Fibroblast of peridontal ligament (primary cell): ENCODE measurements at regions not wholly inside any gene's neighbourhood (a gene's known extent, or its start where the extent isn't known, plus 50 kb on each side); places are given as distances from the start of the nearest gene placed in this dataset.
"Not testable (repeated sequence)": the region's sequence is repeated elsewhere in the genome, so short reads cannot be mapped to it uniquely, and the experiment has no call there.

Source experiments
- DNase-seq: peaks from one replicate; pipeline ENCODE4 v3.0.0-alpha.2; 2010; ENCODE audit errors: extremely low read depth

DNA sequence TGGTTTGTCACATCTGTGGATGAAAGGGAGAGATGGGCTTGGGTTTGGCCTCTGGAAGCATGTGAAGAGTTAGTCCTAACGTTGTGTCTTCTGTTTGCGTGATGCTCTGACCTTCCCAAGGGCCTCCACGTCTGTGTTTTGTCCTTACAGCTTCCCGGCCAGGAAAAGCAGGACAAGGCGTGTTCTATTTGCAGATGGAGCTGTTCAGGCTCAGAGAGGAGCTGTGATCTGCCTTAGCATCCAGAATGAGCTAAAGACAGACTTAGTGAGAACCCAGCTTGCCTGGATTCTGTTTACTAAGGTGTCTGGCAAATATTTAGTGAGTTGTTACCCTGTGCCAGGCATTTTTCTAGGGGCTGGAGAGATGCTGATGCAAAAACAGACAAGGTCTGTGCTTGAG lies 282.1 kb downstream of the CBLN1 start:
- DNase-seq: no peak

DNA sequence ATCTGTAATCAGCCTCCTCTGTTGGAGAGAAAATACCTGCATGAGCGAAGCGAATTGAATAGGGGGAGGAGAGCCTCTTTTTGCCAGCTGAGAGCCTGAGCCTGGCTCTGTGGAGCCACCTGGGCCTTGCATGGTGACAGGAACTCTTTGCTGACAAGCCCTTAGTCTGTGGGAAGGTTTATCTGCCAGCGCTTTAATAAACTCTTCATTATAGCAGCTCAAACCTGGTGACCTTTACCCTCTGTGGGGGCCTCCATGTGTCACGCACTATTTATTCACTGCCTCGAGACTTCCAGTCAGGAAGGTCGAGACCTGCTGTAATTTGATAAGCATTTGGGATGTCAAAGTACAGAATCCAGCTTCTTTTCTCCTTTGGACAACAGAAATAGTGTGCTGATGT lies 282.6 kb downstream of the CBLN1 start:
- no peak for DNase-seq

DNA sequence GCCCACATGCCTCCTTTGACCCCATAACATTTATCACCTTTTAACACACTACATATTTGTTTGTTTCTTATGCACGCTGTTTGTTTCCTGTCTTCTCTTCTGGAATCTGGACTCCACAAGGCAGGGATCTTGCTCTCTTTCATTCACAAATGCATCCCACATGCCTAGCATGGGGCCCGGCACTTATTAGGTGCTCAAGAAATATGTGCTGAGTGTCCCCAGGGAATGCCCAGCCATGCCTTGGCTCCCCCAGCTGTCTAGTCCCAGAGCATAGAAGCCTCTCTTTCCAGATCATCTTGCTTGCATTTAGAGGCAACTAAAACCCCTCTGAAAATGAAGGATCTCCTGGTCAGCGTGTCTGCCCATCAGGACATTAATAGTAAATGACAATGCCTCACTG lies 283.7 kb downstream of the CBLN1 start:
- no peak for DNase-seq

DNA sequence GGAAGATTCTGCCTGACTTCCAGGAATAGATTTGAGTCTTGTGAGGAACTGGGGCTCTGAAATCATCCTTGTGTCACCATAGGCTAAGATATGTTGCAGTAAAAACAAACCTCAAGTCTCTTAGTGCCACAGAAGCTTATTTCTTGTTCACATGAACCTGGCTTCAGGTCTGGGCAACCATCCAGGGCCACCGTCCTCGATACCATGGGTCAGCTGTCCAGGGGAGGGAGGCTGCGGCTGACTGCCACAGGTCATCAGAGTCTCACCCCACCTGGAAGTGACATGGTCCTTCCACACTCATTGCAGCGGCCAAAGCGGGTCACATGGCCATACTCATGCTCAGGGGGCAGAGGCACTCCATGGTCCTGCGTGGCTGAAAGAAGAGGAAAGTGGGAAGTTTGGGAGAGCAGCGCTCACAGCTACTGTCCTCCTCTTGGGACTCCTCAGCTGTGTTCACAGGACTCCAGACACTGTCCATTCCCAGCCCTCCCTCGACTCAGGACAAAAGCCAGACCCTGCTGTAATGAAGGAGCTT lies 284.5 kb downstream of the CBLN1 start:
- DNase-seq: no peak

DNA sequence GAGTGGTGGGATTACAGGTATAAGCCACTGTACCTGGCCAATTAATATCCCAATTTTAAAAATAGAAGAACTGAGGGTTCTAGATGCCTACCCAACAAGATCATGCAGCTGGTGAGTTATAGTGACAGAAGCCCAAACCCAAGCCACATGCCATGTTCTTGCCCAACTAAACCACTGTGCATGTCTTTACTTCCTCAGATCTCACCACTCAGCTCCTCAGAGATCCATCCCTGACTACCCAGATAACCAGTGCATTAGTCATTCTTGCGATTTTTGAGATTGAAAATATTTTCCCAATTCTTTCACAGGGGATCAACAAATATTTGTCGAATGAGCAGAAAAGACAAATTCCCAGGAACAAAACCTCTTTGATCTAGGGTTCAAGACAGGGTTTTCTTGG lies 303.1 kb downstream of the CBLN1 start:
- peak; percentile 20 for DNase-seq

DNA sequence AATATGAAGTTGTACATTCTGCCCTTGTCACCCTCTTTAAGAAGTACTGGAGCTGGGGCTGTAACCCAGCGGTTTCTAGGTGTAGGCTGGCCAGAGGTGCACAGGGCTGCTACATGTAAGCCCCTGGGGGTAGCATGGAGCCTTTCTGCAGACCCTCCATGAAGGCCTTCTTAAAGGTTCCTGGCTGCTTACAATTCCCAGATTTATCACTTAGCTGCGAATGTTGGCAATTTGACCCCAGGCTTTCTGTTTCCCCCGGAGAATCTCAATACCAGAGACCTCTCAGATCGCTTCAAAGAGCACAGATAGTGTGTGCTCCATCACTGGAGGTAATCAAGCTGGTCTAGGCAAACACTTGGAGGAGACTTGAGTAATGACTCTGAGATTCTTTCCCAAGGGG lies 309.4 kb downstream of the CBLN1 start:
- no peak for DNase-seq

DNA sequence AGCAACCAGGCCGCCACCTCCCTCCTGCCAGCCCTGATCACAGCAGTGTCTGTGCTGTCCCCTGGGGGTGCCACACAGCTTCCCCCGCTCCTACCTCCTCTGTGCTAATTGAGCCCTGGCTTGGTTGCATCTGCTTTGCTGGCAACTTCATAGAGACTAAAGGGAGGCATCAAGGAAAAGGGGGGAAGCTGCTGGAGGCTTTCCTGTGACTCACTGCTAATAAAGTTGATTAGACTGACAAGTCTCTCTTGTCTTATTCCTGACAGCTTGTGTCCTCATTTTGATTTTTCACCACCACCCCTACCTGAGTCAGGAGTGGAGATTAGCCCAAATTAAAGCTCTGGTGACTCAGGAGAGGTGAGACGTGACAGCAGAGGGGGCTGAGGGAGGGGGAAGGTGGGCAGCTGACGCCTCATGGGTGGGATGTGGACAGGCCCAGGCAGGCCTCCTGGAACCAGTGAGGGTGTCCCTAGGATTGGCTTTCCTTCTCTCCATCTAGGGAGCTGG lies 310.0 kb downstream of the CBLN1 start:
- no peak for DNase-seq

DNA sequence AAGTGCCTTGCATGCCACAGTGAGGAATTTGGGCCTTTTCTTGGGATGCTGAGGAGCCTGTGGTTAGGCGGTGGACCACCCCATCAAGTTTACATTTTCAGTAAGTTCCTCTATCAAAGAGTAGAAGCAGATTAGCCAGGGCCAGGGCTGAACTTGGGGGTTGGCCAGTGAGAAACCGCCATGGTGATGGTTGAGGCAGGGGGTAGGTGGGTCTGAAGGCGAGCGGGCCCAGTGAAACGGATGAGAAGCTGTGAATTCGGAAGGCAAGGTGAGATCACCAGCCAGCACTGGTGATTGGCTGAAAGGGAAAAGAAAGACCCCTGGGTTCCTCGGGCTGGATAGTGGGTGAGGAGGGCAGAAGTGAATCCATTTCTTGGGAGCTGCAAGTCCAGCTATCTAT lies 311.4 kb downstream of the CBLN1 start:
- no peak for DNase-seq

DNA sequence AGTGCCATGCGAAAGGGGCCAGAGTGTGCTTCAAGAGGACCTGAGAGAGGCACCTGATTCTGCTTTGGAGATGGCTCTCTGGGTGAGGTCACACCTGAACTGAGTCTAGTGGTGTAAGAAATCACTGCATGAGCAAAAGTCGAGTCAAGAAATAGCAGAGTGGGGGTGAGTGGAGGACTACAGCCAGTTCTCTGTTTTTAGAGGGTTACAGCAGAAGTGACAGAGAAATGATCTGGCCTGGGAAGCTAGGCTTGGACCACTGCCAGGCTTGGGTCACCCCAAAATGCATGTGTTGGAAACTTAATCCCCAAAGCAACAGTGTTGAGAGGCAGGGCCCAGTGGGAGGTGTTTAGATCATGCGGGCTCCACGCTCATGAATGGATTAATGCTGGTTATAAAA lies 312.0 kb downstream of the CBLN1 start:
- DNase-seq: no peak

DNA sequence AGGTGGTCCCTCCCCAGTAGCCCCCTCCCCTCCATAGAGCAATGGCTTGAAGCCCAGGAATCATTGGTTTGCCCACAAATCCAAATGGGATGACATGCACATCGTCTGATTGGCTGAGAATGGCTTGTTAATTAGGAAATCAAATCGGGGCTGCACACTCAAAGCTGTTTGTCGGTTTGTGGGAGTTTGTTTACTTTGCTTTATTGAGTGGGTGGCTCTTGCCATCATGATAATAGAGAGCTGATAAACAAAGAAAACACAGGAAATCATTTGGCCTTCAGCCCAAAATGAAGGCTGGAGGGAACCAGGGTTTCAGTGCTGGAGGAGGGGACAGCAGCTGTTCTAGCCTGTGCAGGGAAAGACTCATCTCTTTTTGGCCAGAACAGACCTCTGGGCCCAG lies 316.3 kb downstream of the CBLN1 start:
- no peak for DNase-seq

DNA sequence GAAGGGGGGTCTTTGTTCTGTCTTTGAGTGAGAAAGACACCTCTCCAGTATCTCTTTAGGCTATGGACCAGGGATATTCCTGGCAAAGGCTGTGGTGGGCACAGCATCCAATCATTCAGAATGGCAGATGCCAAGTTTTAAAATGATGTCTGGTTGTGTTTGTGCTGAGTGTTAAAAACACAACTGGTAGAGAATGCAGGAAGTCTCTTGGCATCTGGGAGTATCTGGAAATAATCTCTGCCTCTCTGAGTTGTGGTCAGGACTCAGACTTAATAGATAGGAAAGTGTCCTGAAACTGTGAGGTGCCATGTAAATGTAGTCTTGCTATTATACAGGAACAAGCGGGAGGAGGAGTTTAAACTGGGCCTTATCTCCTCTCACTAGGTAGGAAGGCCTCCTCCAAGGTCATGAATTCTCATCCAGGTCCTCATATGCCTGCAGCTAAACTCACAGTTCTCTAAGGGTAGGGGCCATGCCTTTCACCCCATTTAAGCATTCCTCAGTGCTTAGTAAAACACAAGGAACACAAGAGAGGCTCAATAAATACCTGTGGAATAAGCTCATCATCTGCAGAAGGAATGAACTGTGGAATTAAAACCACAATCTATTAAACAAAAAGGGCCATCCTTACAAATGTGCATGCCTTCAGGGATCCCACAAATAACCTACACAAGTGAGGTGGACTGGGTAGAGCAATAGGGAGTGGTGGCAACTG lies 317.6 kb downstream of the CBLN1 start:
- DNase-seq: peak; percentile 82

DNA sequence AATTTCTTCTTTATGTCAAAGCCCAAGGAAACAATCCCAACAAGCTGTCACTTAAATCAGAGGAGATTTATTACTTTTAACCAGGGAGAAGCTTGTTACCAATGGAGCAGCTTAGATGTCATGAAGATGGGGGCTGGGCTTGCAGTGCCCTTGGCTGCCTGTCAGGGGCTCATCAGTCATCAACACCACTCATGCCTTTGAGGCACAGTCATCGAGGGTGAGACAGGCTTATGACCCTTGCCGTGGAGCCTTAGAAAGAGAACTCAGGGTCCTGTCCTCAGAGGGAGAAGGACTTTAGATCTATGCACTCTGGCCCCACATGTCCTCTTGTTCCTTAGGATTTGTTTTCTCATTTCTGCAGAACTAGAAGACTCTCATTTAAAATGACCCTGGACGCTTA lies 318.3 kb downstream of the CBLN1 start:
- DNase-seq: peak; percentile 32

DNA sequence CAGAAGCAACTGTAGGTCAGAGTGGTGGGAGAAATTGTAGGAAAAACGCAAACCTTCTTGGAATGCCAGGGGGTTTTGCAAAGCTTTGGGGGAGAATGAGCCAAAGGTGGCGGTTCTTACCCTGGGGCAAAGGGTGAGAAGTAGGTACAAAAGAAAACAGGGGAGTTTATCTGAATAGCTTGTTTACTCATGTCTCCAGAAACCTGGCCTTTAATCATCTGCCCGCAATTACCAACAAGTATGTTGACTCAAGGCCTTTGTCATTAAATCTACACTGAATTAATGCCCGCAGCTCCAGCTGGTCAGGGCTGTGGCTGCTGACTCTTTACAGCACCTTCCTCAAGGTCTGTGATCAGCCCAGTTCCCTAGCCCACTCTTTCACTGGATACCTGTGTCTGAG lies 320.1 kb downstream of the CBLN1 start:
- DNase-seq: no peak

DNA sequence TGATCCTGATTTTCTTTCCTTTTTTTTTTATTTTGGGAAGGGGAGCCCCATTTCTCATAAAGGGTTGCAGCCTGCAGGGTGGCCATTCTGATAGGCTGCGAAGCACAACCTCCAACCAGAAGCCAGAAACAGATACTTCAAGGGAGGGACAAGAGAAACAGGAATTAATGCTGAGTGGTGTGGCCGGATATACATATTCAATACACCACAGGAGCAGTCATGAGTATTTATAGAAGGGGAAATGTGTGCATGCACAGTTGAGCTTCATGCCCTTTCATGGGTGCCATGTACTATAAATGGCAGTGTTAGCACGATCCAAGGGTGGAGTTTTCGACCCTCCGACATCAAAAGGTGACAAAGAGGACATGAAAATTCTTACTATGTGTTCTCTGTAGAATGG lies 320.8 kb downstream of the CBLN1 start:
- no peak for DNase-seq

DNA sequence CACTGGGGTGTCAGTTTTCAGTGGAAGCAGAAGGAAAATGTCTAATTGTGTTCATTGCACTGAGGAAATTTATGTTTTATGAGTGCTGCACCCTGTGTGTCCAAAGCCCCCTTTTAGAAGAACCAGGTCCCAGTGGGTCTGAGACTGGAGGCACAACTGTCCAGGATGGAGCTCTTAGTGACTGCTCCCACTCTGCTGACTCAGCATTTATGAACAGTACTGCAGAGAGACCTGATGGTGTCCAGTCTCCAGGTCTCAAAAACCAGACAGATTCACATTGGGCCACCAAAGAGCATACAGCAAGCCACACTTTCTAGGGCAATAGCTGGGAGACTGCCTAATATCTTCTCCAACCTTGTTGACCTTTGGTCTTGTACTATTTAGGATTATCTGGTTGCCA lies 321.9 kb downstream of the CBLN1 start:
- DNase-seq: no peak

DNA sequence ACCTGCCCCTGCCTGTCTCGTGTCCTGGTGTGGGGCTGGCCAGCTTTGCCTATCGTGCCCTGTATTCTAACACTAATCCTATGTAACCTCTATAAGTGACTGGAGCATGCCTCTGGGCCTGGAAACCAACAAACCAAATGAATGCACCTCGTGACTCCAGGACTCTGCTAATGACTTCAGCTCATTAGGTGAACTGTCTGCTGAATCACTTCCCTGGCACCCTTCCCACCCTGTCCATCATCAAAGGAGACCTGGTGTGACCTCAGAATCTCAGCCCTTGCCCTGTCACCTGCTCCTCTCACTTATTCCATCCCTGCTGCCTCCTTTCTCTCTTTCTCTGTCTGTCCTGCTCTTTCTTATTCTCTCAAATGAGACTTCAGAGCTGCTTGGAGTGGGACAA lies 322.4 kb downstream of the CBLN1 start:
- no peak for DNase-seq

DNA sequence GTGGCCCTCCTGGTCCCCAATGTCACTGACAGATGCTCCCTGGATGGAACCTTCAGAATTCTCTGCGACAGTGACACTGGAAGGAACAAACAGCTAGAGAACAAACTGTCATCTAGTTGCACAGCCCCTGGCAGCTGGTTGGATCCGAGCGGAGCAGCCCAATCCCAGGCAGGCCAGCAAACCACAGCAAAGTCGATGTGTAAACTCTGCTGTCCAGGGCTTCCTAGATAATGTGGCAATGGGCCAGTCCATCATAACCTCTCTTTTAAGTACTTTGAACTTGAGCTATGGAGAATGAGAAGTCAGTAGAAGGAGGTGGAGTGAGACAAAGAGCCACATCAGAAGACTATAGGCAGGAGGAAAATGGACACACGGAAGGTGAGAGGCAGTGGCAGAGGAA lies 323.0 kb downstream of the CBLN1 start:
- DNase-seq: peak; percentile 19

DNA sequence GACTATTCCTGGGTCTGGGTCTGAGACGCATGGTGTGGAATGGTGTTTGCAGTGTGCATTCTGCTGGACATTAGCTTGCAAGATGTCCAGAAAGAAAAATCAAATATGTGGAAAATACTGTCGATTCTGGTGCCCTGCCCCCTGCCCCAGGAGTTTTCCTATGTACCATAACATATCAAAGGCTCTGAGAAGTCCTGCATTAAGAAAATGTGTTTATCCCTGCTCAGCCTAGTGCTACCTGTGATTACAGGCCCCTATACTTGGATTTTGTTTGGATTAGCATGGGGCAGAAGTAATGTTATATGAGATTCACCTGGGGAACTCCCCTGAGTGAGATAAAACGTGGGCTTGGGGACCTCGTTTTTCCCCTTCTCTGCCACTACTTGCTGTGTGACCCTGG lies 325.0 kb downstream of the CBLN1 start:
- DNase-seq: no peak

DNA sequence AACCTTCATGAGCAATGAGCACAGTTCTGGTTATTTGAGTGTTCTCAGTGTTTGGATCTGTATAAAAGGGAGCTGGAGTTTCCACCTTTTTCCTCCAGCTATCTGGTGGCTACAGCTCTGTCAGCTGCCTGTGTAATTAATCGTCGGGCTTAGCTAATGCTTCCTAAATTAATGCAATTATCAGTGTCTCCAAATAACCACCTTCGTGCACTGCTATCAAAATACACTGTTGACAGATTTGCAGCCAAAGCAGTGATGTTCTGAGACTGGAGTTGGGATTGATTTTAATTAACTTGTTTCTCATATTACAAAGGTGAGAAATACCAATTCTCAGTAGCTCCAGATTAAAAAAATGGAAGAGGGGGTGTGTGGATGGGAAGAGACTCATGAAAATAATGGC lies 325.8 kb downstream of the CBLN1 start:
- no peak for DNase-seq

DNA sequence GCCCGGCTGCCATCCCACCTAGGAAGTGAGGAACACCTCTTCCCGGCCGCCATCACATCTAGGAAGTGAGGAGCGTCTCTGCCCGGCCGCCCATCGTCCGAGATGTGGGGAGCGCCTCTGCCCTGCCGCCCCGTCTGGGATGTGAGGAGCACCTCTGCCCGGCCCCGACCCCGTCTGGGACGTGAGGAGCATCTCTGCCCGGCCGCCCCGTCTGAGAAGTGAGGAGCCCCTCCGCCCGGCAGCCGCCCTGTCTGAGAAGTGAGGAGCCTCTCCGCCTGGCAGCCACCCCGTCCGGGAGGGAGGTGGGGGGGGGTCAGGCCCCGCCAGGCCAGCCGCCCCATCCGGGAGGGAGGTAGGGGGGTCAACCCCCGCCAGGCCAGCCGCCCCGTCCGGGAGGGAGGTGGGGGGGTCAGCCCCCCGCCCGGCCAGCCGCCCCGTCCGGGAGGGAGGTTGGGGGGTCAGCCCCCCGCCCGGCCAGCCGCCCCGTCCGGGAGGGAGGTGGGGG lies 330.0 kb downstream of the CBLN1 start:
- DNase-seq: not testable (repeated sequence)

DNA sequence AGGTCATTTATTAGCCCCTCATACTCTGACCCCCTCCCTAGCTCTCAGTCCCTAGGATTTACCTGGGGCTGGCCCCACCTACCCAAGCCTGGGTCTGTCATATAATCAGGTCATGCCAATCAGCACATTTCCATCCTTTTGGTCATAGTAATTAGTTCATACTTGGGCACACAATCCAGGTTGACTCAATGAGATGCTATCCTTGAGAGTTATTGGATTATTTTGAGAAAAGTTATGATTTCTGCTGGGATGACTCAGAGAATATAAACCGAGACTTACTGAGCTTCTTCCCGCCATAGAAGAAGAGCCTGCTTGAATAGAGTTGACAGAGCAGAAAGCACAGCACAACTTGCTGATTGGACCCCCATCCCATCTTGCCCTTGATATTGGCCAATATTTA lies 331.5 kb downstream of the CBLN1 start:
- peak; percentile 55 for DNase-seq

DNA sequence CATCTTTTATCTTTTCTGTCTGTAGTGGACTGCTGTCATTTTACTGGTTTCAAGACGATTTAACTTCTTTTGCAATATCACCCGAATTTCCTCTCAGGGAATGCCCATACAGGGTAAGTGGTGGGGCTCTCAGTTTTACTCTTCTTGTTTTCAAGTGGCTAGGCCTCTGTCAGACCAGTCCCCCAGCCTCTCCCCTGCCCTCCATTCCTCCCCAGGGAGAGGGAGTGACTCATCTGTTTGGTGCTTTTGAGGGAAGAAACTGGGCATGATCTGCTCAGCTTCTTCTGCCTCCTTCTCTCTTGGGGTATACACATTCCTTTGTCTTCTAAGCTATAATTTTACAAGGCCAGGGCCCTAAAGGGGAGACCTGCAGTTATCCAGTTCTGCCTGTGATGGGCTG lies 332.0 kb downstream of the CBLN1 start:
- DNase-seq: peak; percentile 77

DNA sequence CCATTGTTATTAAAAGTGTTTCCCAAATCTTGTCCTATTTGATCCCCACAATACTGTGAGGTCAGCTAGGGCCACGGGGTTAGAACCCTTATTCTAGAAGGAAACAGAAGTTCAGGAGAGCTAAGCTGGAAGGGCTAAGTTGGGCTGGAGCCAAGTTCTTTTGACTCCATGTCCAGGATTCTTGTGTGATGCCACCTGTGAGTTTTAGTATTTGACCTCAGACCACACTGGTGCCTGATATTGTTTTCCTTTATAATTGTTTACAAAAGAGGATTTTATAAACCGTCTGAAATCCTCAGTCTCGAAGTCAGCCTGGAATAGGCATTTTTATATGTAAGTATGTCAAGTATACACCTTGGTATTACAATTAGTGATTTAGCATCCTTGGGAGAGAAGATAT lies 332.7 kb downstream of the CBLN1 start:
- no peak for DNase-seq

DNA sequence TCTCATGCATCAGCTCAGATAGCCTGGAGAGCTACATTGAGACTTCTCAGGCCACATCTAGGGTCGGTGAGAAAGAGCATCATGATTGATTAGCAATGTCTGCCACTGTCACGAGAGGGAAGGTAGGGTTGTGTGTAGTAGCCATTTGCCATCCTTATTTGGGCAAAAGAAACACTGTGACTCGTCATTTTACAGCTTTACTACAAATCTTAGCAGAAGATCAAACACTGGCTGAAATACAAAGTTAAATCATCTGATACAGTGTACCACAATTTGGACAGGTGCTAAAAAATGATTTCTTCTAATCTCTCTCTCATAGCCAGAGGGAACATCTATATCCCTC lies 334.3 kb downstream of the CBLN1 start:
- no peak for DNase-seq
